IMR-90 (cell line): ENCODE measurements at regions not wholly inside any gene's neighbourhood (a gene's known extent, or its start where the extent isn't known, plus 50 kb on each side); places are given as distances from the start of the nearest gene placed in this dataset.
A peak's percentile ranks its signal among the peaks of the same experiment; 100 is the strongest.

Source experiments
- ATAC-seq: fragments of 200-7000 bp; cut with Tn5 transposase; 2 replicates; pipeline ENCODE4 v1.9.1; 2020; ENCODE audit warnings: low read depth, mild to moderate bottlenecking, moderate library complexity
- BruUV-seq: library from RNA; stranded (reverse); fragments of 400-500 nt; replicated peaks from 2 replicates; lab custom pipeline; 2021; lab: Mats Ljungman, UMichigan
- CTCF ChIA-PET: fragments of 300-600 bp; formaldehyde crosslinking; extraction: SDS; loops from one replicate; lab custom pipeline; 2021; ENCODE audit warnings: antibody characterized with exemption; lab: Yijun Ruan, JAX
- POLR2A ChIA-PET: fragments of 300-600 bp; sonication (Branson Sonifier 250); formaldehyde crosslinking; loops from one replicate; lab custom pipeline; 2022; ENCODE audit warnings: antibody characterized with exemption; ENCODE audit not compliant: unreplicated experiment; lab: Charles Lee
- DNase-seq: peaks from one replicate; pipeline ENCODE4 v3.0.0; 2013
- H2AFZ ChIP-seq: replicated peaks from 2 replicates; pipeline ENCODE3; 2013; ENCODE audit warnings: low read length, mild to moderate bottlenecking; ENCODE audit not compliant: poor library complexity
- H2AK5ac ChIP-seq: 2 replicates; pipeline ENCODE4 v1.6.1; 2013; ENCODE audit warnings: low read depth, low read length, inconsistent platforms
- H2AK9ac ChIP-seq: replicated peaks from 2 replicates; pipeline ENCODE3; 2013; ENCODE audit warnings: mild to moderate bottlenecking, low read depth, low read length, moderate library complexity; ENCODE audit not compliant: poor library complexity
- H2BK120ac ChIP-seq: 2 replicates; pipeline ENCODE4 v1.6.1; 2013; ENCODE audit warnings: low read depth, low read length, inconsistent platforms
- H2BK15ac ChIP-seq: 3 replicates; pipeline ENCODE4 v1.6.1; 2013; ENCODE audit warnings: low read depth, low read length, inconsistent platforms
- H2BK20ac ChIP-seq: 2 replicates; pipeline ENCODE4 v1.6.1; 2013; ENCODE audit warnings: low read depth, mild to moderate bottlenecking, inconsistent platforms, low read length, moderate library complexity
- H2BK5ac ChIP-seq: 2 replicates; pipeline ENCODE4 v1.6.1; 2013; ENCODE audit warnings: mild to moderate bottlenecking, low read depth, low read length, inconsistent platforms; ENCODE audit not compliant: poor library complexity, severe bottlenecking
- H3K14ac ChIP-seq: replicated peaks from 2 replicates; pipeline ENCODE4 v1.6.1; 2013; ENCODE audit warnings: low read depth, low read length, inconsistent platforms
- H3K18ac ChIP-seq: 2 replicates; pipeline ENCODE4 v1.6.1; 2013; ENCODE audit warnings: low read depth, low read length, control low read depth
- H3K23ac ChIP-seq: 2 replicates; pipeline ENCODE4 v1.6.1; 2013; ENCODE audit warnings: low read depth, low read length, inconsistent platforms
- H3K27ac ChIP-seq: 2 replicates; pipeline ENCODE4 v1.5.1; 2013; ENCODE audit warnings: mild to moderate bottlenecking, control low read depth, low read length; ENCODE audit not compliant: insufficient read depth
- H3K27me3 ChIP-seq: 2 replicates; pipeline ENCODE4 v1.6.1; 2013; ENCODE audit warnings: low read length; ENCODE audit not compliant: control insufficient read depth, insufficient read depth
- H3K36me3 ChIP-seq: 2 replicates; pipeline ENCODE4 v1.6.1; 2013; ENCODE audit warnings: low read length, mixed read lengths; ENCODE audit not compliant: control insufficient read depth, insufficient read depth
- H3K4ac ChIP-seq: 2 replicates; pipeline ENCODE4 v1.6.1; 2013; ENCODE audit warnings: low read depth, low read length, inconsistent platforms
- H3K4me1 ChIP-seq: 2 replicates; pipeline ENCODE4 v1.6.1; 2013; ENCODE audit warnings: low read length, mixed read lengths; ENCODE audit not compliant: control insufficient read depth, insufficient read depth
- H3K4me2 ChIP-seq: 2 replicates; pipeline ENCODE4 v1.6.1; 2013; ENCODE audit warnings: low read depth, mild to moderate bottlenecking, control low read depth, low read length, moderate library complexity
- H3K4me3 ChIP-seq: 2 replicates; pipeline ENCODE4 v1.5.1; 2013; ENCODE audit warnings: low read depth, mild to moderate bottlenecking, control low read depth, low read length, moderate library complexity; ENCODE audit not compliant: insufficient read depth
- H3K56ac ChIP-seq: 2 replicates; pipeline ENCODE4 v1.6.1; 2013; ENCODE audit warnings: low read length, inconsistent platforms; ENCODE audit not compliant: insufficient read depth; ENCODE audit errors: extremely low read depth
- H3K79me1 ChIP-seq, 2 experiments: 2 replicates each; pipeline ENCODE4 v1.6.1; 2013; ENCODE audit warnings: low read length in 2 of 2, inconsistent platforms in 1 of 2, low read depth in 1 of 2
- H3K9ac ChIP-seq: 2 replicates; pipeline ENCODE4 v1.6.1; 2013; ENCODE audit warnings: low read depth, low read length, control low read depth
- H3K9me1 ChIP-seq: 2 replicates; pipeline ENCODE4 v1.6.1; 2013; ENCODE audit warnings: low read length, inconsistent platforms; ENCODE audit not compliant: insufficient read depth
- H3K9me3 ChIP-seq: 2 replicates; pipeline ENCODE4 v1.6.1; 2013; ENCODE audit warnings: low read length; ENCODE audit not compliant: control insufficient read depth, insufficient read depth
- H4K20me1 ChIP-seq: 2 replicates; pipeline ENCODE4 v1.6.1; 2013; ENCODE audit warnings: low read length, inconsistent platforms; ENCODE audit not compliant: insufficient read depth
- H4K5ac ChIP-seq: 2 replicates; pipeline ENCODE4 v1.6.1; 2013; ENCODE audit warnings: mild to moderate bottlenecking, low read depth, low read length, control low read depth
- H4K8ac ChIP-seq, 2 experiments: 2 replicates each; pipeline ENCODE4 v1.6.1; 2013; ENCODE audit warnings: low read depth in 2 of 2, low read length in 2 of 2, control low read depth in 1 of 2, inconsistent platforms in 1 of 2
- H4K91ac ChIP-seq: 2 replicates; pipeline ENCODE4 v1.6.1; 2013; ENCODE audit warnings: low read depth, low read length, inconsistent platforms; ENCODE audit not compliant: insufficient read depth
- BHLHE40 ChIP-seq: fragments of 150-350 bp; IDR thresholded peaks from 2 replicates; pipeline ENCODE4 v1.6.1; 2016; ENCODE audit warnings: mild to moderate bottlenecking, low read depth, low read length
- CEBPB ChIP-seq: IDR thresholded peaks from 2 replicates; pipeline ENCODE4 v1.6.1; 2012; ENCODE audit warnings: low read depth, low read length, improper control_type of control experiment
- CHD1 ChIP-seq: IDR thresholded peaks from 2 replicates; pipeline ENCODE4 v1.6.1; 2012; ENCODE audit warnings: low read depth, low read length, improper control_type of control experiment
- CTCF ChIP-seq: conservative IDR thresholded peaks from 2 replicates; pipeline ENCODE4 v1.5.1; 2012; ENCODE audit warnings: mild to moderate bottlenecking, low read depth, low read length, improper control_type of control experiment
- ELK1 ChIP-seq: fragments of 150-350 bp; IDR thresholded peaks from 2 replicates; pipeline ENCODE4 v1.6.1; 2016; ENCODE audit warnings: low read depth, mild to moderate bottlenecking, low read length, moderate library complexity, borderline replicate concordance
- FOS ChIP-seq: fragments of 150-350 bp; IDR thresholded peaks from 2 replicates; pipeline ENCODE4 v1.6.1; 2016; ENCODE audit warnings: low read depth, low read length
- MAFK ChIP-seq: IDR thresholded peaks from 2 replicates; pipeline ENCODE4 v1.6.1; 2012; ENCODE audit warnings: low read depth, low read length, improper control_type of control experiment
- MAZ ChIP-seq: IDR thresholded peaks from 2 replicates; pipeline ENCODE4 v1.6.1; 2012; ENCODE audit warnings: low read depth, mild to moderate bottlenecking, low read length, improper control_type of control experiment, moderate library complexity, borderline replicate concordance
- NFE2L2 ChIP-seq: fragments of 150-350 bp; IDR thresholded peaks from 2 replicates; pipeline ENCODE4 v1.6.1; 2016; ENCODE audit warnings: low read depth, mild to moderate bottlenecking, low read length
- POLR2A ChIP-seq: IDR thresholded peaks from 2 replicates; pipeline ENCODE4 v1.6.1; 2012; ENCODE audit warnings: mild to moderate bottlenecking, low read depth, low read length
- RAD21 ChIP-seq: IDR thresholded peaks from 2 replicates; pipeline ENCODE4 v1.6.1; 2012; ENCODE audit warnings: low read length, improper control_type of control experiment
- RCOR1 ChIP-seq: IDR thresholded peaks from 2 replicates; pipeline ENCODE4 v1.6.1; 2012; ENCODE audit warnings: mild to moderate bottlenecking, low read length, improper control_type of control experiment; ENCODE audit not compliant: insufficient replicate concordance
- RFX5 ChIP-seq: IDR thresholded peaks from 2 replicates; pipeline ENCODE4 v1.8.0; 2012; ENCODE audit warnings: low read depth, mild to moderate bottlenecking, low read length, moderate library complexity
- SMC3 ChIP-seq: fragments of 150-350 bp; IDR thresholded peaks from 2 replicates; pipeline ENCODE4 v1.6.1; 2016; ENCODE audit warnings: low read depth, mild to moderate bottlenecking, antibody characterized with exemption, low read length, moderate library complexity
- WGBS, 2 experiments: methylation state at CpG; one replicate each; pipeline versions ENCODE4 v1.1.5 to v1.1.7; 2013; ENCODE audit warnings: missing lambda C conversion rate in 2 of 2; ENCODE audit not compliant: insufficient read length in 1 of 2; ENCODE audit errors: extremely low coverage in 2 of 2; 5-methylcytosine and 5-hydroxymethylcytosine counted together
- dilution Hi-C: fragments of 300-500 bp; cut with HindIII; formaldehyde crosslinking; loops from one replicate; pipeline ENCODE4 v1.14.3; 2018; ENCODE audit warnings: low sequenced_read_pairs; ENCODE audit not compliant: unreplicated experiment
- in situ Hi-C: fragments of 300-500 bp; cut with MboI; formaldehyde crosslinking; loops from 3 replicates; pipeline ENCODE4 v1.14.3; 2019; ENCODE audit warnings: low sequenced_read_pairs, inconsistent platforms, mixed read lengths
- intact Hi-C: fragments of 100-400 bp; cut with micrococcal nuclease; formaldehyde crosslinking; loops from 2 replicates; pipeline ENCODE4 v1.10.0; 2022

GRCh38 chr6:113762641-113763040 is 94.5 kb upstream of the MARCKS start:
- Histone ChIP-seq H3K9ac (no peak overlapping the region), H3K18ac (no peak overlapping the region), H4K20me1 (no peaks in the 10 kb centered on the region), H2BK120ac (no peak overlapping the region), H2AFZ (no peak overlapping the region), H4K91ac (no peak overlapping the region), H3K23ac (no peak overlapping the region), H3K4me2 (no peak overlapping the region), H4K8ac (no peak overlapping the region), H2AK9ac (no peak overlapping the region), H3K9me1 (peaks cover 4% of the 10 kb centered on the region; the same call in 1 of the 2 replicates), H2AK5ac (no peak overlapping the region), H3K14ac (0 out of 2 replicates have a peak overlapping the region, but pooled peaks have one; percentile 1), H3K27me3 (no peaks in the 10 kb centered on the region), H3K4ac (no peak overlapping the region), H2BK20ac (no peak overlapping the region), H3K9me3 (no peaks in the 10 kb centered on the region), H3K56ac (no peak overlapping the region), H2BK15ac (no peak overlapping the region), H3K36me3 (no peaks in the 10 kb centered on the region), H3K79me1 (no peaks in the 10 kb centered on the region), H3K4me1 (peaks cover 8% of the 10 kb centered on the region; the same call in 1 of the 2 replicates), H3K4me3 (no peak overlapping the region), H3K27ac (no peak overlapping the region), H2BK5ac (no peak overlapping the region), H4K5ac (no peak overlapping the region)
- no TSS peak for BruUV-seq
- POLR2A ChIA-PET, result no interaction called here
- dilution Hi-C loops (no loop called here), in situ Hi-C loops (no loop called here), intact Hi-C loops (no loop called here)
- ATAC-seq, result no peak
- CTCF ChIA-PET, result interaction anchor here (1.1 kb wide), 1 partner anchor 11 kb away, joined by 3 read pairs; no protein-coding TSS in a partner anchor
- no CpG with 5 or more reads among the region's 2 CpGs for WGBS, 2 experiments
- TF ChIP-seq FOS (no peak), RAD21 (no peak), POLR2A (no peak), NFE2L2 (no peak), MAFK (no peak), CTCF (no peak), RCOR1 (no peak), ELK1 (no peak), RFX5 (no peak), CEBPB (no peak), BHLHE40 (no peak), SMC3 (no peak), MAZ (no peak), CHD1 (no peak)
- no peak for DNase-seq
